GM18870 (cell line): ENCODE measurements at regions not wholly inside any gene's neighbourhood (a gene's known extent, or its start where the extent isn't known, plus 50 kb on each side); places are given as distances from the start of the nearest gene placed in this dataset.
A peak's percentile ranks its signal among the peaks of the same experiment; 100 is the strongest.

Source experiments
- ATAC-seq: cut with Tn5 transposase; IDR thresholded peaks from one replicate; pipeline ENCODE4 v1.9.1; 2021; ENCODE audit warnings: moderate library complexity; ENCODE audit not compliant: unreplicated experiment

DNA sequence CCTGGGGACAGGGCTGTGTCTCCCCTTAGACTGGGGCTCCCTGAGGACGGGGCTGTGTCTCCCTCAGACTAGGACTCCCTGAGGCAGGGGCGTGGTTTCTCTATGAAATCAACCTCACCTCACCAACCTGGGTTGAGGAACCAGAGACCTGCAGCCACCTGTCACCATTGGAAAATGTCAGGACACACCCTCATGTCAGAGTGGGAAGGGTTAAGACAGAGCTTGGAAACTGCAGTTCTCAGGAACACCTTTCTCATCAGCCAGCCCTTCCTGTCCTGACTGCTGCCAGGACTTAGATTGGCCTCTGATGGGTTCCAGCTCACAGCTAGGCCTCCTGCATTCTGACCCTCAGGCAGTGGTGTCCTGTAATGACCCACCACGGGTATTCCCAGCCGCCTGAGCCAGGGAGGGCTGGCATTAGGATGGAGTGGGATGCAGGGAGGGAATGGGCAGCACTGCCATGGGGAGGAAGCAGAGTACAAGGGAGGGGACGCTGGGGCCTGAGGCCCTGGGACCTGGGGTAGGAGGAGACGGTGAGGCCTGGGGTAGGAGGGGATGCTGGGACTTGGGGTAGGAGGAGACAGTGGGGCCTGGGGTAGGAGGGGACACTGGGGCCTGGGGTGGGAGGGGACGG is 76.3 kb downstream of the MRPL14 start:
- no peak for ATAC-seq

DNA sequence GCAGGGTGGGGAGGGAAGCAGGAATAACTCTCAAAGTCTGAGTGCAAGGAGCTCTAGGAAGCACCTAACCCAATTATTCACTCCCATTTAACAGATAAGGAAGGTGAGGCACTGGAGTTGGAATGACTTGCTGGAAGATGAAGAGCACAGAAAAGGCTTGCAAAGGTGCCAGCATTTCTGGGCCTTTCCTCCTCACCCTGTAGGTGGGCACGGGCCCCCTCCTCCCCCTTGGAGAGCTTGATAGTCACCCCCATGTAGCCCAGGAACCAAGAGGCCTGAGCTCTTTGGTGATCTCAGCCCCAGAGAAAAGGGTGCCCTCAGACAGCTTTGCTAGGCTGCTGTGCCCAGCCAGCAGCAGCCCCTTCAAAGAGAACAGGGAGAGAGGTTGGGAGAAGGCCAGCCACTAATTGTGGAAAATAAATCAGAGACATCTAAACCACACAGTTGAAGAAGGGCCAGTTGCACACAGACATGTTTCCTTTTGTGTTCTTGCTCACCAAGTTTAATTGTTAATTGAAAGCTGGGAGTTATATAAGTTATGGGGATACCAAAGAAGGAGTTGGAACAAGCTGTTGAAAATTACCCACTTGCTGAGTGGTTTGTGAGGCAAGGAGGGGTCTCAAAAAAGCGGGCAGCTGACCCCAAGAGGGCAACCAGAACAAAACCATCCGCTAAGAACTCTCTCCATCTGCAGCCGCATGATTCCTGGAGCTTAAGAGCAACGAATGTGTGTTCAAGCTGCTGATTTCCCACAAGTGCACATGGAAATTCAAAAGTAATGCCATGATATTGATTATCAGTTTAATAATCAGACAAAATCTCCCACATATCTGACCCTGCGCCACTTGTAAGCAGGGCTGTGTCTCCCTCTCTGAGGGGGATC is 77.0 kb downstream of the MRPL14 start:
- ATAC-seq: no peak

DNA sequence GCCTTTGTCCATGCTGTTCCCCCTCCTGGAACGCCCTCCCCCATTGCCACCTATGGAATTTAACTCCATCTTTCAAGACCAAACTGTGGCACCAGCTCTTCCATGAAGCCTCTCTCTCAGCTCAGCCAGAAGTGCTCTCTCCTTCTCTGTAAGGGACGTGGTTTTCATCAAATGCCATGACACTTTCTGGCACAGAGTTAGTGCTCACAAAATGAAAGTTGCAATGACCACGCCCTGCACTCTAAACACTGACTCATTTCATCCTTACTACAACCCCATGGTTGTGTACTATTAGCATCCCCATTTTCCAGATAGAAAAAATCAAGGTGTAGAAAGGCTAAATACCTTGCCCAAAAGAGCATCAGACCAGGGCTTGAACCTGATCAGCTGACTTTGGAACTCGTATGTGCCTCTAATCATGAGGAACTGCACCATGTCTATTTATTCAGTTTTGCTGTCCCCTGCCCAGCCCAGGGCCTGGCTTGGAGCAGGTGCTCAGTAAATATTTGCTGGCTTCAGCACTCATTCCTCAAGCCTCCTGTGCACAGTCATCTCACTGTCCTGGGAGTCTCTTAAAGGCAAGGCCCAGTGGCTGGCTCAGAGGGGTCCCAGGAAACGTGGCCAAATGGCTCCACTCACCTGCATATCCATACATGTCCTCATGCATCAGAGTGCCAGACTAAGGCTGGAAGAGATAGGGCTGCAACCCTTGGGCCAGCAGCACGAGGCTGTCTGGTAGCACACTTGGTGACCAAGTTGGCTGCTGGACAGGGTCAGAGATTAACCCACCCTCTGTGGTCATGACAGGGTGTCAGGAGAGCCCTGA is 77.9 kb downstream of the MRPL14 start:
- ATAC-seq: peak; percentile 48

DNA sequence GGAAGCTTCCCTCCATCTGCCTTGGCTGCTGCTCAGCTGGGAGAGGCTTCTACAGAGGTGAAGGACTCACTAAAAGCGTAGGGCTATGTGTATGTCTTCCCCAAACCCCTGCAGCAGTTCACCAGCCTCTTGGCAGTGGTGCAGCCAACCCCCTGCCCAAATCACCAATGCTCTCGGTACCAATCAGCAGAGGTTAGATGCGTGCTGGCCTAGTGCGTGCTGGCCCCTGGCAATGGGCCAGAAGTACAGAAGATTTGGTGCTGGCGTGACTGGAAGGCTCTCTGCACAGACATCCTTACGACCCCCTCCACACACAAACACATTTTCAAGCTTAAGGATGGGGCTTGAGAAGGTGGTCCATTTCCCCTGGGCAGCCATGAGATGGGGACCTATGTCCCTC is 79.0 kb downstream of the MRPL14 start:
- ATAC-seq: no peak

DNA sequence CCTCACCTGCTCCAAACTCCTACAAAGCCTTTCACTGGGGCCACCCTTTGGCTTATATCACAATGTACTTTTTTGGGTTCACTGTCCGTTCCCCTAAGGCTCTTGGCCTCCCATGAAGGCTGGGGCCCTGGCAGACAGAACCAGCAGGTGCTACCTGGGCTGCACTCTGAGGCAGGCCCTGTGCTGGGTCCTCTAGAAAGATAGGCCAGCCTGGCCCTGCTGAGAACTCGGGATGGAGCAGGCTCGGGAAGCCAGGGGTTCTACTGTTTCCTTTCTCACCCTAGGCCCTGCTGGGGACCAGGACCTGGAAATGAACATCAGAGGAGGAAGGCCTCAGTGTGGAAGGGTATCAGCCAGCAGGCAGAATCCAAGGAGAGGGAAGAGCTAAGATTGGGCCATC is 79.5 kb downstream of the MRPL14 start:
- no peak for ATAC-seq

DNA sequence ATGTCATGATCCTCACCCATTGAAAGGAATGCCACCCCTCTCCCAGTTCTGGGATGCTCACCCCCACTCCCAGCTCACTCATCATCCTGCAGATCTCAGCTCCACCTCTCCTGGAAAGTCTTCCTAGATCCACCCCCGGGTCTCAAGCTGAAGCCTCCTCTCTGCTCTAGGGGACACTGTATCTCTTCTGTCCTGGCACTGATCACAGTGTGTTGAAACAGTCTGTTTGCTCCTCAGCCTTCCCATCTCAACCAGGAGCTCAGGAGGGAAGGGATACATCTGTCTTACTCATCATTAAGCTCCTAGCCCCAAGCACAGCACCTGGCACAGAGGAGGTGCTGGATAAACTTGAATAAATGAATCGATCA is 80.1 kb downstream of the MRPL14 start:
- ATAC-seq: no peak

DNA sequence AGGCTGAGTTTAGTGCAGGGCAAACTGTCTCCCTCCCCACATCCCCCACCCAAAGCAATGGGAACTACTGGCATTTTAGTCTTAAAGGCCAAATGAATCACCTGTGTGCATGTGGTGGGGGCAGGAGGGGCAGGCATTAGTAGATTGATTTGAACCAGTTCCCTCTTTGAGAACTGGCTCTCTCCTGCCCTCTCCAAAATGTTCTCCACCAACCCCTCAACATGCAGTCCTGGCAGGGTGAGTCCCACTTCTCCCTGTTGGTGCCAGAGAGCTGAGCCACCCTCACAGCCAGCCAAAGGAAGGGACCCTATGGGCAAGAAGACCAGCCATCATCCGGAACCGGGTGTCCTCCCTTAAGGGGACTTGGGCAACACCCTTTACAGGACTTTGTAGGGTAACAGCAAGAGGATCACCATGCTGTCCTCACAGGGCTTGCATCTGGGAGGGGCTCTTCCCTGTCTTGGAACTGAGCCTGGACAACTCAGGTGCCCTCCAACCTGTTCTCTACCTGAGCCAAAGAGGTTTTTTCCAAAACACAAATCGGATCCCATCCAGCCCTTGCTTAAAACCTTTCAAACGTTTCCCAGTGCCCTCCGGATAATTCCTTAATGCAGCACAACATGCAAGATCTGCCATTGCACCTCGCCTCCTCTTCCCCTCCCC is 80.6 kb downstream of the MRPL14 start:
- ATAC-seq: no peak

DNA sequence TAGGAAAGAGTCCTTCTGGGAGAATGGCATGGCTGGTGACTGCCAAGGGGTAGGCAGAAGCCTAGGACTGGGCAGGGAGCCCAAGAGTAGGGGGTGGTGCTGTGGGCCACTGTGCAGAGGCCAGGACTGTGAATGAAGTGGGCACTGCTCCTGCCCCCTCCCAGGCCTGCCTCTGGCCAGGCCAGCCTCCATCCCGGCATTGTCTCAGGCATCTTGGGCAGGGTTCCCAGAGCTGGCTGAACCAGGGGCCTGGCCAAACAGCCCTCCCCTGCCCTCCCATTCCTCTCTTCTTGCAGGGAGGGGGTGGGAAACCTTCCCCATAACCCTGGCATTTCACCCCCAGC is 81.6 kb downstream of the MRPL14 start:
- ATAC-seq: no peak

DNA sequence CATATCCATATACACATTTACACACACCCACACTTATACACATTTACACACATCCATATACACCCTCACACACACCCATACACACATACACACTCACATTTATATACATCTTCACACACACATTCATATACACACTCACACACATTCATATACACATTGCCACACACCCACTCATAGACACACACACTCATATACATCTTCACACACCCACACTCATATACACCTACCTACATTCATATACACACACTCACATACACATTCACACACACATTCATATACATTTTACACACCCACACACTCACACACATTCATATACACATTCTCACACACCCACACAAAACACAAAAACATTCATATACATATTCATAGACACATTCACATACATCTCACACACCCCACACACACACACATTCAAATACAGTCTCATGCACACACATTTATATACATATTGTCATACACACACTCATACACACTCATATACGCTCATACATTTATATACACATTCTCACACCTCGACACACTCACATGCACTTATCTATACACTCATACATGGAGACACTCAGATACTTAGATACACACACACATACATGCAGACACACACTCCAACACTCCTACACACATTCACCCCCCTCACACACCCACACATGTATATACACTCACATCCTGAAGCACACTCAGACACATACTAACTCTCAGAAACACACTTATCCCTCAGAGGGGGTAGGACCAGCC is 82.1 kb downstream of the MRPL14 start:
- no peak for ATAC-seq

DNA sequence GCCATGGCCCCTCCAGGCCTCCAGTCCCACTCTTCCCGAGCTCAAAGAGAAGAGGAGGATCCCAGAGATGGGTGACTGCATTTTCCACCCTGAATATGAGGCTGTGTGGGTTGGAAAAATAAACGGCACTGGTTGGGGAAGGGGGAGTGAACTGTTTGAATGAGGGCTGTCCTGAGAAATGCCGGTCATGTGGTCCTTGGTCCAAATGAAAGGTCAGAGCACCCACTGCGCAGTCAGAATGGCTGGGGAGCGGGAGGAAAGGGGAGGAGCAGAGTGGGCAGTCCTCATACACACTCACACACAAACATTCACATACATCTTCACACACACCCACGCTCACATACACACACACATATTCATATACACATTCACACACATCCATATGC is 83.1 kb downstream of the MRPL14 start:
- no peak for ATAC-seq

DNA sequence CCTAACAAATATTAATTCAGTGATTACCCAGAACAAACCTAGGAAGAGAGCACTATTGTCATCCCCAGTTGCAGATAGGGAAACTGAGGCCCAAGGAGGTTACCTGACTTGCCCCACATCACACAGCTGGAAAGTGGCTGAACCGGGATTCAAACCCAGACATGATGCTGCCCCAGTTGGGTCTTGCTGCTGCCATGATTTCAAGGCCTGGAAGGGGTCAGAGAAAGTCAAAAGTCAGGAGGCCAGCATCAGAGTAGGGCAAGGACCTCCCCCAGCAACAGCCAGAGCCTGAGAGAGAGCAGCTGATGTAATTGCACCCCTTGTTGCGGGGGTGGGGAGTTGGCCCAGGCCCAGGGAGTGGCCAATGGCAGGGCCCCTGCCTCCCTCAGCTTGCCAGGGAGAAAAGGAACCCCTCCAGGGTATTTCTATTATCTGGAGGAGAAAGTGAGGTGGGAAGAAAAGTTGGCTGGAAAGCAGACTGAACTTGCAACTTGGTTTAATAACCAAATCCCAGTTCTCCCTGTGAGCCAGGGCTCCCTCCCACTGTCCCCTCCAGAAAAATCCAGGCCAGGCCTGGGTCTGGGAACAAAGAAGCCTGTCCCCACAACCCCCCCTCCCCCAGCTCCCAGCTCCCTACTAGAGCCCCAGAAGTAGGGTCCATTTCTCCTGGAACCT is 83.6 kb downstream of the MRPL14 start:
- ATAC-seq: no peak

DNA sequence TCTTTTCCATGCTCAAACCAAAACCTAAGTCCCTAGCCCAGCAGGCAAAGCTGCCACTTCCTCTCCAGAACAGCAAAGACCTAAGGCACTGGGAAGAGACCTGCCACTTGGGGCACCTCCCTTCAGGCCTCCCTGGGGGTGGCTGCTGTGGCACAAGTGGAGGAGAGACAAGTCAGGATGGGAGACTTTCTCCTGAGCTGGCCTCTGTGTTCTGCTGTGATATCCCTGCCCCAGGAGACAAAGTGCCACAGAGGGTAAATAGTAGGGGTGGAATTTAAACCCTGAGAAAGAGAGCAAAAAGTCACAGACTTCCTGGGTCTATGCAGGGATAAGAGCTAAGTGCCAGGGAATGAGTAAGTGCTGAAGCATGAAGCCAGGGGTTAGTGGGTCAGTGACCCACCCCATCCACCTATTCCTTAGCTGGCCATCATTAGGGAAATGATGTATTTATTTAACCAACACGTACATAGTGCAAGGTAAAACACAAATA is 84.2 kb downstream of the MRPL14 start:
- ATAC-seq: no peak

DNA sequence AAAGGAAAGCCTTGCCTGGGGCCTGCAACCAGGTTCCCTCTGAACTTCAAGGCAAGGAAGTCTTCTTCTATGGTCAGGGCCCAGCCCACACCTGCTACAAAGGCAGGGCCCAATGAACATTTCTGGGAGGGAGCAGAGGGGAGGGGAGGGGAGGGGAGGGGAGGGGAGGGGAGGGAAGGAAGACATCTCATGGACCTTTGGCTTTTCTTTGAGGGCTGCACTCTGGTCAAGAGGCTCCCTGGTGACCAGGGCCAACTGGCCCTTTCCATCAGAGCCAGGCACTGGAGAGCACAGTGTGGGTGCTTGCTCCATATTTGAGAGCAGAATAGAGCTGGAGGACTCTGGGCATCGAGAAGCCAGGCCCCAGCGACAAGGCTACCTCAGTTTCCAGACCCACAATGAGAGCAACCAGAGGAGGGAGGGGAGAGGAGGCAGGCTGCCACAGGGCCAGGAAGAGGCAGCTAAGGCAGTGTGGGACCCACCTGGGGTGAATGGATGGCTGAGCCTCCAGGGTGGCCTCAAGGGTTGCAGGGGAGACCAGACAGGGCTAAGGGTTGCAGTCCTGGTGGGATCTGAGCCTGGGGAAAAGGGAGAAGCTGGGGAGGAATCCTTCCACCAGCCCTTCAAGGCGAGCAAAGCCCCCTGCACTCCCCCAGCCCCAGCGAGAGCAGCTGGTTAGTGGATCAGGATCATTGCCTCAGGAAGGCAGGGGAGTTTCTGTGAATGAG is 84.8 kb downstream of the MRPL14 start:
- no peak for ATAC-seq

DNA sequence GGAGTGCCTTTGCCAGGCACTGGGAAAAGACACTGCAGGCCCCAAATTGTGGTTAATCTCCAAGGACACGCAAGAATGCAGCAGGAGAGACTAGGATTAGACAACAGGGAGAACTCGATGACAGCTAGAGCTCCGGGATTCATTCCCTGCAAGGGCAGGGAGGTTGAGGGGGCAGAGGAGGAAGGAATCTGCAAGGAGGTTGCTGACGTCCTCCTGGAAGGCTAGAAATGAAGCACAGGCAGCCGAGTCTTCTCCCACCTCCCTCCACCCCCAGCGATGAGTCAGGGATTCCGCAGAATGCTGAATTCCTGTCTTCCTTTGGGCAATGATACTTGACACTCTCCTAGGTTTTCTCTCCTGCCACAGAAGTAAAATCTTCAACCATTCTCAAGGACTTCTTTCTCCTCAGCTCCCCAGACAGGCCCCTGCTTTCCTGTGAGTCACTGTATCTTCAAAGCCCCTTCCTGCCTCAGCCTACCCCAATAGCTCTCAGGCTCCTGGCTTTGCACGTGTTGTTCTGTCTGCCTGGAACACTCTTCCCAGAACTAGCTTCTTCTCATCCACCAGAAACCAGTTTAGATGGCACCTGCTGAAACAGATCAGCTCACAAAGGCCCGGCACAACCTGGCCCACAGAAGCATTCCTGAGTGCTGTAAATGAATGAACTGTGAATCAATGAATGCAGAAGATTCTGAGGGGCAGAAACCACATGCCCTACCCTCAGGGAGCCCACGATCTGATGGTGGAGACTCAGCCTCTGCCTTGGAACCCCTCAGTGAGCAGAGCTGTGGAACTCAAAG is 85.6 kb downstream of the MRPL14 start:
- no peak for ATAC-seq

DNA sequence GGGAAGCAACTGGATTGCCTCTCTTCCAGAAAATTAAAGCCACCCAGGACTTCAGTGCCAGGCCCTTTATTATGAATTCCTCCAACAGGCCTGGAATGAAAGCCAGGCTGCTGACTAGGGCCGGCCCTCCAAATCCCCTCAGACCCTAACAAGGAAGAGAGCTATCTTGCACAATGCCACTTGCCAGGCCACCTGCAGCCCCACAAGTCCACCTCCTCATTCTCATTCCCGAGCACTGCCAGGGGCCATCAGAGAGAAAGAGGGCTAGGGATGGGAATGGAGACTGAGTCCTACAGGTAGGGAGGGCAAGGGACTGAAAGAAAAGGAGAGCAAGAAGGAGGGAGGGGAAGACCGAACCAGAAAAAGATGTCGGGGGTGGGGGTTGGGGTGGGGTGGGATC is 86.5 kb downstream of the MRPL14 start:
- no peak for ATAC-seq

DNA sequence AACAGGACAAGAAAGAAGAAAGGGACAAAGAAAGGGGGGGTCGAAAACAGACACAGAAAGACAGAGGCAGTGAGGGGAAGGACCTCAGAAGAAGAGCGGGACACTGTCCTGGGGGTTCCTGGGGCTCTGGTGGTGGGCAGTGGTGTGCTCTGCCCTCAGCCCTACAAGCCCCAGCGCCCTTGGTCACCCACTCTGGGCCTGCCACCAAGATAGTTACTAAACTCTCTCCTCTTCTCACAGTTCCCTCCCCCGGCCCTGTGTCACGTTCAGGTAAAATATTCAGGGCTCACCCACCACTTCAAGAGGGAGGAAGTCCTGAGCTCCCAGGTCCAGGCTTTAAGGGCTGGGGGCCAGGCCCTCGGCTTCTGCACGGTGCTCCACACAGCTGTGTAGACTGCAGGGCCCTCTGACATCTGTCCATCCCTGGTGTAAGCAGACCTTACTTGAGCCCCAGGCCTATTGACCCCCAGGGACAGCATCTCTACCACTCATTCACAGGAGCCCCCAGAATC is 87.4 kb downstream of the MRPL14 start:
- no peak for ATAC-seq

DNA sequence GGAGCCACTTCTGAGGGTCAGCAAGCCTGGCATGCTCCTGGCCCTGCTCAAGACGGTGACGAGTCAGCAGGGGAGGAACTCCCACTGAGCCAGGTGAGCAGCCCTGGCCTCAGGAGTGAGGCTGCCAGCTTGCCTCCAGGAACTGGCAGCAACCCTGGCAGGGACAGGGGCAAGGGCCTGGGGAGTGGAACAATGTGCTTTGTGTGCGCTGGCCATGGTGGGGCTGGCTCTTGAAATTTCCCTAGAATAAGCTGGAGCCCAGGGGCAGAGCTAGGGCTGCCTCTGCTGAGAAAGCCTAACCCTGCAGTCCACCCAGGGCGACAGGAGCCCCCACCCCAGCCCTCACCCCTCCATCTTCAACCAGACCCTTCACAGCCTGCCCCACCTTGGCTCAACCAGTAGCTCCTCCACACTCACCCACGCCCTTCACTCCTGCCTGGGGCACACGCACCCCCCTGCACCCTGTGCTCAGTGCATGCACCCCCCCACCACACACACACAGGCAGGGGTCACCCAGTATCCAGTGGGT is 88.0 kb downstream of the MRPL14 start:
- no peak for ATAC-seq

DNA sequence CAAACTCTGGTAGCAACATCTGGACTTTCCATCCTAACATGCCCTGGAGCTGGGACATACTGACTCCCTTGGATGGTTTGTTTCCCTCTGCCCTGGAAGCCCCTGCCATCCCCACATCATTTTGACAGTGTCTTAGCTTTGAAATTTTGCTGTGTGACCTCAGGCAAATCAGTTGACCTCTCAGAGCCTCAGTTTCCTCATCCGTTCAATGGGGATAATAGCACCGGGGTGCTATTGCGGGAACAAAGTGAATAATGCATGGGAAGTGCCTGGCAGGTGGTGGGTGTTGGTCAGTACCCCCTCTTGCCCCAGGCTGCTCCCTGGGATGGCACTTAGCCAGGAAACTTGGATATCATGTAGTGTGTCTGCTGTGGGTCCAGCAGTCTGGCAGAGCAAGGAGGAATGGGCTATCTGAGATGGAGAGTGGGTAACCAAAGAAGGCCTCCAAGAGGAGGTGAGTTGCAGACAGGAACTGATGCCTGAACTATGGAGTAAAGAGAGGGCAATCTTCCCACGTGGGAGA is 88.6 kb downstream of the MRPL14 start:
- no peak for ATAC-seq
